Mucosa of rectum (tissue), 2 donors: ENCODE measurements at regions not wholly inside any gene's neighbourhood (a gene's known extent, or its start where the extent isn't known, plus 50 kb on each side); places are given as distances from the start of the nearest gene placed in this dataset.
A peak's percentile ranks its signal among the peaks of the same experiment; 100 is the strongest.

Experiments
- H3K27ac ChIP-seq, 2 donors: one replicate each; pipeline ENCODE4 v1.7.0; 2013; ENCODE audit warnings: inconsistent platforms in 2 of 2, low read depth in 2 of 2, low read length in 2 of 2
- H3K27me3 ChIP-seq, 2 donors: one replicate each; pipeline ENCODE4 v1.7.0; 2013; ENCODE audit warnings: low read length in 2 of 2; ENCODE audit not compliant: control insufficient read depth in 2 of 2, insufficient read depth in 2 of 2
- H3K36me3 ChIP-seq, 2 donors: one replicate each; pipeline ENCODE4 v1.7.0; 2013; ENCODE audit warnings: low read length in 2 of 2; ENCODE audit not compliant: control insufficient read depth in 2 of 2, insufficient read depth in 2 of 2
- H3K4me1 ChIP-seq, 2 donors: one replicate each; pipeline ENCODE4 v1.7.0; 2013; ENCODE audit warnings: low read length in 2 of 2, mild to moderate bottlenecking in 1 of 2; ENCODE audit not compliant: control insufficient read depth in 2 of 2, insufficient read depth in 2 of 2
- H3K4me3 ChIP-seq, 2 donors: one replicate each; pipeline ENCODE4 v1.7.0; 2013; ENCODE audit warnings: low read length in 2 of 2
- H3K9ac ChIP-seq, 2 donors: one replicate each; pipeline ENCODE4 v1.7.0; 2013; ENCODE audit warnings: low read length in 2 of 2, low read depth in 1 of 2, mild to moderate bottlenecking in 1 of 2
- H3K9me3 ChIP-seq, 2 donors: one replicate each; pipeline ENCODE4 v1.7.0; 2013; ENCODE audit warnings: low read length in 2 of 2; ENCODE audit not compliant: control insufficient read depth in 2 of 2
- donor health status: healthy.
- donor health status: Normal muscosa, but diverticular disease.

GRCh38 chr9:600006-600405 is 241.5 kb upstream of the DMRT1 start:
- Histone ChIP-seq H3K9ac (no peak overlapping the region), H3K27me3 (no peaks in the 10 kb centered on the region), H3K4me1 (no peaks in the 10 kb centered on the region), H3K27ac (no peak overlapping the region), H3K9me3 (no peaks in the 10 kb centered on the region), H3K36me3 (no peaks in the 10 kb centered on the region), H3K4me3 (no peak overlapping the region)

GRCh38 chr9:602716-603115 is 238.8 kb upstream of the DMRT1 start:
- H3K9ac ChIP-seq, result no peak overlapping the region
- H3K27me3 ChIP-seq, result no peaks in the 10 kb centered on the region
- no peak overlapping the region for H3K27ac ChIP-seq
- no peak overlapping the region for H3K4me3 ChIP-seq
- no peaks in the 10 kb centered on the region for H3K36me3 ChIP-seq
- no peaks in the 10 kb centered on the region for H3K4me1 ChIP-seq
- no peaks in the 10 kb centered on the region for H3K9me3 ChIP-seq

- Histone ChIP-seq H3K36me3 (no peaks in the 10 kb centered on the region), H3K27ac (no peak overlapping the region), H3K27me3 (no peaks in the 10 kb centered on the region), H3K4me3 (no peak overlapping the region), H3K9me3 (no peaks in the 10 kb centered on the region), H3K9ac (no peak overlapping the region), H3K4me1 (no peaks in the 10 kb centered on the region)
These were observed 238.4 kb upstream of the DMRT1 start for GRCh38 chr9:603126-603525.

DNA sequence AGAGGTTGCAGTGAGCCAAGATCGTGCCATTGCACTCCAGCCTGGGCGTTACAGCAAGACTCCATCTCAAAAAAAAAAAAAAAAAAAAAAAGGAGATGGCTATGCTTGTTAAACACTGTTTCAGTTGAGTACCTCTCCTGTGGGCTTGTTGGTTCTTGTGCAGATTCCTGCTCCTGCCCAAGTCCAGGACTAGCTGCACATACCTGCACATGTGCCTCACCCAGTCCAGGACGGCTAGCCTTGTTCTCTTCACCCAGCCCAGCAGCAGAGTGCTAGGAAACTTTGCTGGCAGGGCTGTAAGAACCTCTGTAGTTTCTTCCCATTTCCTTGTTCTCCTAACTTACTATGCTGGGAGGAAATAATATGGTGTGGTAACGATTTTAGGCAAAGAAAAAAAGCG is 234.1 kb upstream of the DMRT1 start:
- H3K9me3 ChIP-seq, result no peaks in the 10 kb centered on the region
- H3K27me3 ChIP-seq, result no peaks in the 10 kb centered on the region
- no peaks in the 10 kb centered on the region for H3K36me3 ChIP-seq
- no peak overlapping the region for H3K4me3 ChIP-seq
- no peak overlapping the region for H3K27ac ChIP-seq
- H3K4me1 ChIP-seq, result no peaks in the 10 kb centered on the region
- H3K9ac ChIP-seq, result no peak overlapping the region

DNA sequence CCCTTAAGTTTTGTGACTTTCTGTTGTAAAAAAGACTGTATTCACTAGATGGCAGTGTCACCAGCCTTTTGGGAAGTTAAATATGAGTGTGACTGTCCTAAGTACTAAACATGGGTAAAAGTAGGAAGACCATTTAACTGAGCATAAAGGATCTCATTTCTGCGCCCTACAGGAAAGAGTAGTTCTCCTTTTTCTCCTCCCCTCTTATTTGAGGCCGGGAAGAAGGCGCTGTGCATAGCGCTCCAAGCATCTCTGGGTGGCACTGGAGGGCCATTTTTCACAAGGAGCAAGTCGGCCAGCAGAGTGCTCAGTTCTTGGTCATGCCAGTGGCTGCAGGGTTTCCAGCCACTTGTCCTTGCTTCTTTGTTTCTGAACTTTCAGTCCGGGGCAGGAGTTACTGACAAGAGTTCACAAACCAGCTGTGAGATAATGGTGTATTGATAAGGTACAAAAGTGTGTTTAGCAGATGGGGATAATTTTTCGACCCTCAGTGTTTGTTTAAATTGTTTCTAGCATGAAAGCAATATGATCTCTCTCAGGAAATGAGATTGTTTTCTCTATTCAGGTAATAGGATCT is 227.6 kb upstream of the DMRT1 start:
- Histone ChIP-seq H3K4me3 (peak overlapping the region in 1 of 2 donors; percentile 29), H3K27ac (peak overlapping the region; percentile 15 to 50), H3K4me1 (peaks cover 4 to 8% of the 10 kb centered on the region in 2 donors), H3K9me3 (no peaks in the 10 kb centered on the region), H3K36me3 (no peaks in the 10 kb centered on the region), H3K27me3 (no peaks in the 10 kb centered on the region), H3K9ac (no peak overlapping the region)

- no peaks in the 10 kb centered on the region for H3K36me3 ChIP-seq
- H3K9me3 ChIP-seq, result no peaks in the 10 kb centered on the region
- H3K9ac ChIP-seq, result no peak overlapping the region
- H3K27ac ChIP-seq, result peak overlapping the region; percentile 37 to 50
- no peaks in the 10 kb centered on the region for H3K27me3 ChIP-seq
- H3K4me1 ChIP-seq, result peaks cover 4 to 8% of the 10 kb centered on the region in 2 donors
- no peak overlapping the region for H3K4me3 ChIP-seq
These were observed 227.1 kb upstream of the DMRT1 start for GRCh38 chr9:614431-614830.

DNA sequence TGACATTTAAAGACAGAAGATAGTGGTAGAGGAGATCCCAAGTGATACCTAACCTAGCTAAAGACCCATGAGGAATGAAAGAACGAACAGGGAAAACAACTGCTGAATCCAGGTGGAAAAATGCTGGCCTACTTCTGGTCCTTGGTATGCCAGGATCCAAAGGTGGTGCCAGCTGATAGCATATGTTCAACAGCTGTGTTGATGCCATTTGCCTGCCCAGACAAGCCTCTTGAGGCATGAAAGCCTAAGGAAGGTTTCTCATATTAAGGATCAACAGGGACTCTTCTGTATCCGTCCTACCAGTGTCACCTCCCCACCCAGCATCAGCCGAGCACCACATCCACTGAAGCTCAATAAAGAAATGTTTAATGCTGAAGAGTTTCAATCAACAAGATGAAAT is 225.7 kb upstream of the DMRT1 start:
- Histone ChIP-seq H3K36me3 (no peaks in the 10 kb centered on the region), H3K9me3 (no peaks in the 10 kb centered on the region), H3K27ac (no peak overlapping the region), H3K4me1 (peaks cover 4 to 8% of the 10 kb centered on the region in 2 donors), H3K4me3 (no peak overlapping the region), H3K27me3 (no peaks in the 10 kb centered on the region), H3K9ac (no peak overlapping the region)

DNA sequence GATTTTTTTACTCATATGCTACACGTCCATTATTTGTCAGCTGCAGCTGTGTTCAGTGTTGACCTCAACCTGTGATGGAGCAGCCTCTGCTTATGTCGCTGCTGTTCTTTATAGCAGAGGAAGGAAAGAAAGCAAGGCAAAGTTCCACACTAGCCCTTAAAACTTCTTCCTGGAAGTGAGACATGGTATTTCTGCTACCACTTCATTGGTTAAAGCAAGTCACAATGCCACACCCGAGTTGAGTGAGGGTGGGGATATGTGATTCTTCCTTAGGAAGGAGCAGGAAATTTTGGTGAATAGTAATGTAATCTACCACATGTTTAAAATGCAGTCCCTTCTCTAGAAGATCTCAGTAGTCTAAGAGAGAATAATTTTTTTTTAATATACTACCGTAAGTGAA is 224.8 kb upstream of the DMRT1 start:
- Histone ChIP-seq H3K36me3 (no peaks in the 10 kb centered on the region), H3K27me3 (no peaks in the 10 kb centered on the region), H3K9ac (no peak overlapping the region), H3K27ac (peak overlapping the region in 1 of 2 donors; percentile 40), H3K4me3 (no peak overlapping the region), H3K4me1 (peaks cover 4 to 8% of the 10 kb centered on the region in 2 donors), H3K9me3 (no peaks in the 10 kb centered on the region)

DNA sequence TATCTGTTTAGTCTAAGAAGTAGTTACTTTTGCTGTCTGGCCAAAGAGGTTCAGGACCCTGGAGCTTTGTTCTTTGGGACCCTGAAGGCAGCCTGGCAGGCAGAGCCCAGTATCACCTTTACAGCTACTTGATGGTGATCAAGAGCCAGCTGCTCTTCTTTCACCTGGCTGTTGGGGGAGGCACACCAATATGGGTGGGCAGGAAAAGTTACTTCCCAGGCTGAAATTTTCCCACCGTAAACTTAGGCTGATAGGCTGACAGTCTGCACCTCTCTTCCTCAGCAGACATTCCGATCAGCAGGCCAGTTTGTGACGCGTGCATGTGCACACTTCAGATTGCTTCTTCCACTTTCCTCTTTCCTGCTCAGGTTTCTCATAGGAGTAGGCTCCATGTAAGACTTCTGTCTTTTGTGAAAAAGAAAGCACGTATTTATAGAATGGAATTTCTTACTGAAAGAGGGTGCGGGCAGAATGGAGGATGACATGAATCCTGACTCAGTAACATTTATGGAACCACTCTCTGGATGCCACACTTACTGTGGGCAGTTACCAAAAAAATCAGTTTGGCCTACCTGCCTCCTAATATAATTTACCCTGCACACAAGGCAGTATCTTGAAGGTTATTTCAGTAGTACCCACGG is 223.9 kb upstream of the DMRT1 start:
- Histone ChIP-seq H3K9ac (no peak overlapping the region), H3K27ac (no peak overlapping the region), H3K4me1 (peaks cover 4 to 8% of the 10 kb centered on the region in 2 donors)

GRCh38 chr9:618478-618877 is 223.0 kb upstream of the DMRT1 start:
- Histone ChIP-seq H3K9me3 (no peaks in the 10 kb centered on the region), H3K4me3 (no peak overlapping the region), H3K9ac (no peak overlapping the region), H3K27me3 (no peaks in the 10 kb centered on the region), H3K4me1 (peaks cover 4 to 8% of the 10 kb centered on the region in 2 donors), H3K27ac (no peak overlapping the region), H3K36me3 (no peaks in the 10 kb centered on the region)

More for the DNA sequence above, 223.9 kb upstream of the DMRT1 start:
- Histone ChIP-seq H3K36me3 (no peaks in the 10 kb centered on the region), H3K27me3 (no peaks in the 10 kb centered on the region), H3K9me3 (no peaks in the 10 kb centered on the region), H3K4me3 (no peak overlapping the region)
